Inferior parietal cortex (tissue), 1 donor: ENCODE measurements at regions not wholly inside any gene's neighbourhood (a gene's known extent, or its start where the extent isn't known, plus 50 kb on each side); places are given as distances from the start of the nearest gene placed in this dataset.

Experiments
- DNase-seq: peaks from one replicate; pipeline ENCODE4 v3.0.0-alpha.2; 2016; ENCODE audit errors: extremely low spot score

DNA sequence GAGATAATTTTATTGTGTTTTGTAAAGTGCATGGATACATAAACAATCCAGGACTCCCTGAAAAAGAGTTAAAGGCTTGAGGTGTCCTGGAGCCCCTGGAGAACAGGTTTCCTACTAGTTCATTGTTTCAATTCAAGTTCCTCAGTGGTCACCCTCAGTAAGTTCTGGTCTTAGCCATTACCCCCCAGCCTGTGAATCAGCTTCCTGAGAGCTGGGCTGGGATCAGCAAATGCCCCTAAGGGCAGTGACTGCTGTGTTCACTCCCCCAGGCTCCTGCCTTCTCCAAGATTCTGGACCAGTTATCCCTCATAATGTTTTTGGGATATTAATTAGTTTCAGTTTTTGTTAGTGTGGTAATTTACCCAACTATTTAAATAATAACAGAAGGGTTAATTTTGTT, 151.6 kb upstream of the PRSS58 start:
- DNase-seq: no peak

DNA sequence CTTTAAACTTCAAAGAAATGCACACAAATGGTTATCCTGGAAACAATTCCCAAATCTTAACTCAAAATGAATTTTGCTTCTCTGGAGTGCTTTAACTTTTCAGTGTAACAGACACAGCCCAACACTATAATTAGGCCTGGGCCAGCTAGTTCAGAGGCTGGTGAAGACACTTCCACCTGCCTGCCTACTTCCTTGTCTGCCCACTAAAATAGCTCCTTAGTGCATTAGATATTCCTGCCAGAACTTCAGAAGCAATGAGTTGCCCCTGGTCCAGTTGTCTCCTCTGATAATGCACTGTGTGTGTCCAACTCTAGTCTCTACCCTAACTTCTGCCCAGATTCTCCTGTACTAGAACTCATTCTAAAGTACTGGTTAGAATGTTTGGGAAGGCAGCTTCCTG, 150.9 kb upstream of the PRSS58 start:
- no peak for DNase-seq

DNA sequence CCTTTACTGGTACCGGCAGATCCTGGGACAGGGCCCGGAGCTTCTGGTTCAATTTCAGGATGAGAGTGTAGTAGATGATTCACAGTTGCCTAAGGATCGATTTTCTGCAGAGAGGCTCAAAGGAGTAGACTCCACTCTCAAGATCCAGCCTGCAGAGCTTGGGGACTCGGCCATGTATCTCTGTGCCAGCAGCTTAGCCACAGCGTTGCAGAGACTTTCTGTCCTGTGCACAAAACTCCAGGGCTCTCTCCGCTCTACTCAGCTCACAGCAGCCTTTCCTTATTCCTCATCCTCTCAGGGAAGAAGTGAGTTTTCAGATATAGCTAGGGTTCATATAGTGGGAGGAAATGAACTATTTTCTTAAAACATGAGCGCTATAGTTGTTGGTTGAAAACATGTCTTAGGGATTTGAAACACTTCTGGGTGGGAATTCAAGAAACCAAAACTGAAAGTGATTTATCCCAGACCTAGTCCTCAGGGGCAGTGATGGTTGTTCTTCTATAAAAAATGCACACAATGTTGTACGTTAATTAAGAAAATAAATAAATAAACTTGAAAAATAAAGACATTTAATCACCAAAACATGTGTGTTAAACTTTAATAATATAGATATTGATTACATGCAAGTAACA, 150.2 kb upstream of the PRSS58 start:
- no peak for DNase-seq

GRCh38 chr7:142405122-142405765, 147.4 kb upstream of the PRSS58 start:
- DNase-seq: no peak

GRCh38 chr7:142401951-142402350, 144.1 kb upstream of the PRSS58 start:
- no peak for DNase-seq

DNA sequence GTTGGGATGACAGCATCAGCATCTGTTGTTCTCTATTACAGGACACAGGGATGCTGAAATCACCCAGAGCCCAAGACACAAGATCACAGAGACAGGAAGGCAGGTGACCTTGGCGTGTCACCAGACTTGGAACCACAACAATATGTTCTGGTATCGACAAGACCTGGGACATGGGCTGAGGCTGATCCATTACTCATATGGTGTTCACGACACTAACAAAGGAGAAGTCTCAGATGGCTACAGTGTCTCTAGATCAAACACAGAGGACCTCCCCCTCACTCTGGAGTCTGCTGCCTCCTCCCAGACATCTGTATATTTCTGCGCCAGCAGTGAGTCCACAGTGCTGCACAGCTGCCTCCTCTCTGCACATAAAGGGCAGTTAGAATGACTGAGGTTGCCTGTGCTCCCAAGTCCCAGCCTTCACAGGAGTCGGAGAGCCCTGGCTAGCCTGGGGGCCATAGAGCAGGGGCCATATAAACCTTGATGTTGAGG, 142.2 kb upstream of the PRSS58 start:
- no peak for DNase-seq

DNA sequence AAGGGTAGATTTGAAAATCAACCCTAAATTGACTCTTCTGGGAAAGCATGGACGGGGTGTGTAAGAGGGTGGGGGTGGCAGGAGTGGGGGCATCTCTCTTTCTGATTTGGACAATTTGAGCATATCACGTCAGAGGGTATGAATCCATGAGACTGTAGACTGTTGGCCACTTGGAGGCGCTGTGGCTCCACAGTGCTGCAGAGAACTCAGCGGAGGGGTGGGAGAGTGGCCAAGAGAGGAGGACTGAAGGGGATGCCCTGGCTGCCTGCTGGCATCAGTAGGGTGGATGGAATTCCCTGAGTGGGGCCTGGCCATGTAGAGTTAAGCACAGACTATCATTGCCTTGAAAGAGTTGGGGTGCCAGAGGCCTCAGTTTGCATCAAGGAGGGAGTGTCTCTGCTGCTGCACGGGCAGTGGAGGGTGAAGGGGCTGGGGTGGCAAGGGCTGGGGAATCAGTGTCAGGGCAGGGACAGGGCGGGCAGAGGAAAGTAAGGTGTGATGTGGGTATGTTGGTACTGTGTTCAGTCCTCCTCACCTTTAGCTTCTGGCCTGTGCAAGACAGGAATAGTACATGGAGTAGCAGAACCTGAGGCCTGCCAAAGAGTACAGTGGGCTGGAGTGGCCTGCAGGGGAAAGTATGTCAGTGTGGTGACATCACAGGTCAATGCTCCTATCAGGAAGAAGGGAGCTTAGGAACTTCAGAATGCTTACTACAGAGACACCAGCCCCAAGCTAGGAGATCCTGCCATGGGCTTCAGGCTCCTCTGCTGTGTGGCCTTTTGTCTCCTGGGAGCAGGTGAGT, 133.5 kb upstream of the PRSS58 start:
- DNase-seq: peak; percentile 20

GRCh38 chr7:142389544-142389943, 131.7 kb upstream of the PRSS58 start:
- no peak for DNase-seq

DNA sequence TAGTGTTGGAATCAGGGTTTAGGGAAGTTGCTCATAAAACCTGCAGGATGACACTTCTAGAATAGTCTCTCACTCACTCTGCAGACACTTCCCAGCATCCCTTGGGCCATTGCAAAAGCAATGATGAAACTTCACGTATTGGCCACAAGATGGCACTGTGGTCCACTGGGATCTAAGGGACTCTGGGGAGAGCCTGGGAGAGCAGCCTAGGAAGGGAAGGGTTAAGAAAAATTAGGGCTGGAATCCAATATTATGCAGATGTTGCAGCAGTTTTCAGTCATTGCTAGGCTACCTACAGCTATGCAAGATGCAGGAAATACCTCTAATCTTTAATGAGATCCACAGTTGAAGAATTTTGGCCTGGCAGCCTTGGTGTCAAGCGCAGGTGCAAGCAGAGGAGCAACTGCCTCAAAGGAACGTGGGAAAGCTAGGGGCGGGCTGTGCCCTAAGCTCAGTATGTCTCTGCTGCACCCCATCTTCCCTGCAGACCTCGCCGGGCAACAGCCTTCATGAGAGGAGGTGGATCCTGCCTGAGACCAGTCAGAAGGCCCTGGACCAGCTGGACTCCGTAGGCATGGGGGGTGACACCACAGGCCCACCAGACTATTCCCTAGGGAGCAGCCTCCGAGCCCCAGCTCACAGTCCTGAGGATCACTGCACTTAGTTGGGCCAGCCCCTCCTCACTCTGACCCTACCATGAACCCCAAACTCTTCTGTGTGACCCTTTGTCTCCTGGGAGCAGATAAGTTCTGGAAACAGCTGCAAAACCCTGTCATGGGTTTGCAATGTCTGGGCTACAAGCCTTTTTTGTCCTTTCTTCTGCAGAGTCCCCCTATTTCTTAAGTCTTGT, 127.9 kb upstream of the PRSS58 start:
- DNase-seq: peak; percentile 73

DNA sequence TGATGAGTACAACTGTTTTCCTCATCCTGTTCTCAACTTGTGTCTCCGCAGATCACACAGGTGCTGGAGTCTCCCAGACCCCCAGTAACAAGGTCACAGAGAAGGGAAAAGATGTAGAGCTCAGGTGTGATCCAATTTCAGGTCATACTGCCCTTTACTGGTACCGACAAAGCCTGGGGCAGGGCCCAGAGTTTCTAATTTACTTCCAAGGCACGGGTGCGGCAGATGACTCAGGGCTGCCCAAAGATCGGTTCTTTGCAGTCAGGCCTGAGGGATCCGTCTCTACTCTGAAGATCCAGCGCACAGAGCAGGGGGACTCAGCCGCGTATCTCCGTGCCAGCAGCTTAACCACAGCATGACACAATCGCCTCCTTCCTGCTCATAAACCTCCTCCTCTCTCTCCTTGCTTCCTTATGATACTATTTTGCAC, 126.7 kb upstream of the PRSS58 start:
- DNase-seq: no peak

GRCh38 chr7:142383841-142384492, 126.1 kb upstream of the PRSS58 start:
- no peak for DNase-seq

DNA sequence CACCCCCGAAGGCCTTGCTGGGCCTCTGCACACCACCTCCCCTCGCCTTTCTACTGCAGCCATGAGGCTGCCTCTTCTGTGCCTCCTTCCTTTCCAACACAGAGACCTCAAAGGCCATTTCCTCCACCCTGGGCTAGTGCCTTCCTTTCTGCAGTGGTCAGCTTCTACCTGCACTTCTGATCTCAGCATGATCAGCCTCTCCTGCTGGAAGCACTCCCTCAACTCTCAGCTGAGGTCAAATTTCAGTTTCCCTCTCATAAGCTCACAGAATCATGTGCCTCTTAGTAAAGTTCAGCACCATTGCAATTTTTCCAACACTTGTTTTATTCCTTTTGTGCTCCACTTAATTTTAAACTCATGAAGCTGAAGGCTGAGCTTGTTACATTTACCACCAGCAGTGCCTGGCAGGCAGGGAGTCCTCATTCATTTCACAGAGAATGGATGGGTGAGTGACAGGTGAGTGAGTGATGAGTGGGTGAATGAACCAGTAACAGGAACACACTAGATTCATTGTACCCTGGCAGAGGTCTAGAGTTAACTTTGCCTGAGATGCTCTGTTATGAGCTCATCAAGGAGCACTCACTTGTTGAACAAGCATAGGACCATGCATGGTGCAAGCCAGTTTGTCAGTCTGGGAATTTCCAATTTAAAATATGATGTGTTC, 124.0 kb upstream of the PRSS58 start:
- no peak for DNase-seq

DNA sequence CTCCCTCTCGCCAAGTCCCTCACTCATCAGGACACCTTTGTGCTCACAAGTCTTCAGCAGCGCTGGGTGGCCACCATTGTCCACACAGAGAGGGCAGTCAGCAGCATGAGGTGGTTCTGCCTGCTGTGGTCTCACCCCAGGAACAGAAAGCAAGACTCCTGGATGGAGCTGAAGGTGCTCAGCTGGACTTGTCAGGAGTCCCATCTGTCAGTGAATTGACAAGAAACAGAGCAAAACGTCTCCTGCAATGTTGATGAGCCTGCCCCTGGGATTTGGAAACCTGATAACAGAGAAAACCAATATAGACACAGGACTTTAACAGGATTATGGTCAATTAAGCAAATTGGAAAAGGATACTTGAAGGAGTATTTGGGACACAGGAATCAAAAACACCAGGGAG, 122.2 kb upstream of the PRSS58 start:
- no peak for DNase-seq

DNA sequence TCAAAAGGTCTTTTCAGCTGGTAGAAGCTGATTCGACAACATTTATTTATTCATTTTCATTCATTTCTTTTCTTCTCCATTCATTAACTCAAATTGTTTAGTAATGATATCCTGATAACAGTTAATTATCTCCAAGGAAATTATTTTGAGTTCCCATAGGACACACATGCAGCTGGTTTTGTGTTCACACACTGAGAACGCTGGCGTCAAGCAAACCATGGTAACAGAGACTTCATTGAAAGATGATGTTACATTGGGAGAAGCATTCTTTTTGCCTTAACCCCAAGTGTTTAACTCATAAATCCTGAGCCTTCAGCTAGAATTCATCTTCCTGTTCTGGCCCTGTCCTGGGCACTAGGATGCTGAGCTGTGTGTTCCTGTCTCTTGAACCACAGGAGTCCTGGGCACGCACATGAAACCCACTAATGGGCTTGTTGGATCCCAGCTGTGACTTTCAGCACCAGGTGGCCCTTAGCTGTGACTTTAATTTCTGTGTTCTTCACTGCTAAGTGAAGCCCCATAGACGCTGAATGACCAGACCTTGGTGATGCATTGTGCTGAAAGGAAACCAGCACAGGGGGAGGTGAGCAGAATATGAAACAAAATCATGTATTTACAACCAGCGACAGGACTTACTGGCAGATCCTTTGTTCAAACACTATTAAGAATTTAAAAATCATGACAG, 121.5 kb upstream of the PRSS58 start:
- no peak for DNase-seq

DNA sequence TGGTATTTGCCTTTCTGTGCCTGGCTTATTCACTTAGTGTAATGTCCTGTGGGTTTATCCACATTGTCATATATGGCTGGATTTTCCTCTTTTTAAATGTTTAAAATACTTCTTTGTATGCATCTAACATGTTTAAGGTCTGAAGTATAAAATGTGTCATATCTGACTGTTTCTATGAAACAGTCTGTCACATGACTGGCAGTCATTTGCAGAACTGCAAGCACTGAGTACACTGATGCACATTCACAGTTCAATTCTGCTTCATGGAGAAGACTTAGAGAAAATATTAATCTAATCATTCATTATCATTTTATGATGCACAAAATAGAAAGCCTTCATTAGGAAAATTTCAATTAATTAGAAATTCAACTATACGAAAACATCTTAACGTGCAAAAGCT, 119.7 kb upstream of the PRSS58 start:
- DNase-seq: no peak

GRCh38 chr7:142376356-142376997, 118.6 kb upstream of the PRSS58 start:
- no peak for DNase-seq

DNA sequence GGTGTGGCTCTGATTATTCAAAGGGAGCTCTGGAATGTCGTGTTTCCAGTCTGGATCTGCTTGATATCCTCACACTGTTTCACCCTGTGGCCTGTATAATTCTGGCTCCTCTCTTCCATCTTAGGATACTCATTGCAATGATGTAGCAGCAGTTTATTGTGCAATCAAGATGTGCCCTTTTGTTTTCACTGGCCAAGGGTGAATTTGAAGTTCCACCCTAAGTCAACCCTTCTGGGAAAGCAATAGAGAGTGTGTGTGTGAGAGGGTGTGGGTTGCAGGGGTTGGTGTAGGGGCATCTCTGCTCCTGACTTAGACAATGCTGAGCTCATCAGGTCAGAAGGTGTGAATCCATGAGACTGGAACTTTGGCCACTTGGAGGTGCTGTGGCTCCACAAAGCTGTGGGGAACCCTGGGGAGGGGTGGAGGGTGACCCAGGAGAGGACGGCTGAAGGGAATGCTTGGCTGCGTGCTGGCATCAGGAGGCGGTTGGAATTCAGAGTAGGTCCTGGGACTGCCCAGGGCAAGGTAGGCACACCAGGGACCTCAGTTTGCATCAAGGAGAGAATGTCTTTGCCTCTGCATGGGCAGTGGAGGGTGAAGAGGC, 118.0 kb upstream of the PRSS58 start:
- no peak for DNase-seq

DNA sequence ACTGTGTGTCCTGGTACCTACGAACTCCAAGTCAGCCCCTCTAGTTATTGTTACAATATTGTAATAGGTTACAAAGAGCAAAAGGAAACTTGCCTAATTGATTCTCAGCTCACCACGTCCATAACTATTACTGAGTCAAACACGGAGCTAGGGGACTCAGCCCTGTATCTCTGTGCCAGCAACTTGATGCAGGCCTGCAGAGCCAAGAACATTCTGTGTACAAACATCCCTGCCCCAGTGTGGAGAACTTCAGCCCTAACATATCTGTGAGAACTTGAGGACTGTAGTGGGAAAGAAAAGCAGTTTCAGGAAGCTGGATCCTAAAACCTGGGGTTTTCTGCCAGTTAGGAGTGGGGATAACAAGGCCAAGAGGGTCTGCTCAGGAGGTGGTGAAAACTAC, 114.9 kb upstream of the PRSS58 start:
- no peak for DNase-seq
